H9 (cell line): ENCODE measurements at regions not wholly inside any gene's neighbourhood (a gene's known extent, or its start where the extent isn't known, plus 50 kb on each side); places are given as distances from the start of the nearest gene placed in this dataset.

ENCODE experiments used
- DNase-seq: peaks from one replicate; pipeline ENCODE4 v3.0.0-alpha.2; 2017
- H2AFZ ChIP-seq: one replicate; pipeline ENCODE4 v1.6.1; 2013; ENCODE audit warnings: mild to moderate bottlenecking, low read length, control low read depth, moderate library complexity
- H2AK5ac ChIP-seq: 2 replicates; pipeline ENCODE4 v1.6.1; 2013; ENCODE audit warnings: low read length, control low read depth, mixed read lengths; ENCODE audit not compliant: insufficient read length
- H2BK120ac ChIP-seq: one replicate; pipeline ENCODE4 v1.6.1; 2013; ENCODE audit warnings: low read depth, mild to moderate bottlenecking, low read length, control low read depth, inconsistent platforms; ENCODE audit not compliant: poor library complexity, severe bottlenecking
- H2BK12ac ChIP-seq: 2 replicates; pipeline ENCODE4 v1.6.1; 2013; ENCODE audit warnings: low read length, control low read depth, mixed read lengths, low read depth; ENCODE audit not compliant: insufficient read length
- H2BK15ac ChIP-seq: 2 replicates; pipeline ENCODE4 v1.6.1; 2013; ENCODE audit warnings: low read depth, low read length, control low read depth
- H2BK20ac ChIP-seq: one replicate; pipeline ENCODE4 v1.6.1; 2013; ENCODE audit warnings: low read depth, mild to moderate bottlenecking, low read length, control low read depth, inconsistent platforms; ENCODE audit not compliant: poor library complexity, severe bottlenecking
- H2BK5ac ChIP-seq: 2 replicates; pipeline ENCODE4 v1.6.1; 2013; ENCODE audit warnings: low read length, control low read depth, mixed read lengths; ENCODE audit not compliant: insufficient read length
- H3K14ac ChIP-seq: 2 replicates; pipeline ENCODE4 v1.6.1; 2013; ENCODE audit warnings: low read length, control low read depth; ENCODE audit not compliant: insufficient read depth
- H3K18ac ChIP-seq: 2 replicates; pipeline ENCODE4 v1.6.1; 2013; ENCODE audit warnings: low read depth, mild to moderate bottlenecking, mixed read lengths, low read length, control low read depth; ENCODE audit not compliant: insufficient read length
- H3K23ac ChIP-seq: 2 replicates; pipeline ENCODE4 v1.6.1; 2013; ENCODE audit warnings: low read length, control low read depth, mixed read lengths, low read depth; ENCODE audit not compliant: insufficient read length
- H3K23me2 ChIP-seq: 2 replicates; pipeline ENCODE4 v1.6.1; 2013; ENCODE audit warnings: low read depth, mild to moderate bottlenecking, mixed read lengths, low read length, control low read depth; ENCODE audit not compliant: insufficient read length, poor library complexity, severe bottlenecking
- H3K27ac ChIP-seq: 2 replicates; pipeline ENCODE4 v1.5.1; 2013; ENCODE audit warnings: low read length, control low read depth, mixed read lengths, low read depth; ENCODE audit not compliant: insufficient read length
- H3K27me3 ChIP-seq: 2 replicates; pipeline ENCODE4 v1.6.1; 2013; ENCODE audit warnings: low read length, control low read depth, inconsistent platforms; ENCODE audit not compliant: insufficient read depth
- H3K4ac ChIP-seq: 2 replicates; pipeline ENCODE4 v1.6.1; 2013; ENCODE audit warnings: low read depth, mild to moderate bottlenecking, control low read depth, inconsistent platforms, low read length, moderate library complexity
- H3K4me1 ChIP-seq: 2 replicates; pipeline ENCODE4 v1.6.1; 2013; ENCODE audit warnings: low read length, control low read depth, inconsistent platforms; ENCODE audit not compliant: insufficient read depth
- H3K4me2 ChIP-seq: 2 replicates; pipeline ENCODE4 v1.6.1; 2013; ENCODE audit warnings: low read length, control low read depth, mixed read lengths; ENCODE audit not compliant: insufficient read length, insufficient read depth
- H3K56ac ChIP-seq: 2 replicates; pipeline ENCODE4 v1.6.1; 2013; ENCODE audit warnings: low read depth, mild to moderate bottlenecking, mixed read lengths, low read length, control low read depth; ENCODE audit not compliant: insufficient read length
- H3K79me1 ChIP-seq: 2 replicates; pipeline ENCODE4 v1.6.1; 2013; ENCODE audit warnings: low read depth, mild to moderate bottlenecking, moderate library complexity, low read length, control low read depth, inconsistent platforms; ENCODE audit not compliant: insufficient read depth, poor library complexity, severe bottlenecking
- H3K79me2 ChIP-seq: 2 replicates; pipeline ENCODE4 v1.6.1; 2013; ENCODE audit warnings: low read length, control low read depth, inconsistent platforms; ENCODE audit not compliant: insufficient read depth
- H3K9ac ChIP-seq: 2 replicates; pipeline ENCODE4 v1.6.1; 2013; ENCODE audit warnings: low read length, control low read depth, mixed read lengths; ENCODE audit not compliant: insufficient read length; ENCODE audit errors: extremely low read depth
- H3K9me3 ChIP-seq: one replicate; pipeline ENCODE4 v1.6.1; 2013; ENCODE audit warnings: low read depth, low read length, inconsistent platforms; ENCODE audit not compliant: control insufficient read depth
- H3T11ph ChIP-seq: one replicate; pipeline ENCODE4 v1.6.1; 2013; ENCODE audit warnings: mild to moderate bottlenecking, low read length, control low read depth, inconsistent platforms
- H4K20me1 ChIP-seq: one replicate; pipeline ENCODE4 v1.6.1; 2013; ENCODE audit not compliant: control insufficient read depth, insufficient read length, insufficient read depth
- H4K5ac ChIP-seq: 2 replicates; pipeline ENCODE4 v1.6.1; 2013; ENCODE audit warnings: low read depth, mild to moderate bottlenecking, mixed read lengths, low read length, control low read depth; ENCODE audit not compliant: insufficient read length
- H4K8ac ChIP-seq: replicated peaks from 2 replicates; pipeline ENCODE4 v1.6.1; 2013; ENCODE audit warnings: low read length, control low read depth, mixed read lengths, low read depth; ENCODE audit not compliant: insufficient read length
- H4K91ac ChIP-seq: 2 replicates; pipeline ENCODE4 v1.6.1; 2013; ENCODE audit warnings: low read depth, mild to moderate bottlenecking, moderate library complexity, mixed read lengths, low read length, control low read depth; ENCODE audit not compliant: insufficient read length
- H3K27ac Mint-ChIP-seq, 3 experiments: 2 replicates in 2 of 3; 3 replicates in 1 of 3; pipeline ENCODE4 v1.8.0; 2020 to 2021; ENCODE audit warnings: mixed read lengths in 3 of 3, mild to moderate bottlenecking in 1 of 3, moderate library complexity in 1 of 3
- H3K27me3 Mint-ChIP-seq: 2 replicates; pipeline ENCODE4 v1.8.0; 2021; ENCODE audit warnings: low read depth, mild to moderate bottlenecking, moderate library complexity, mixed read lengths
- H3K36me3 Mint-ChIP-seq, 3 experiments: 2 replicates in 2 of 3; 3 replicates in 1 of 3; pipeline ENCODE4 v1.8.0; 2020 to 2021; ENCODE audit warnings: low read depth in 3 of 3, mixed read lengths in 3 of 3; ENCODE audit not compliant: insufficient read depth in 1 of 3
- H3K4me1 Mint-ChIP-seq, 2 experiments: 2 replicates each; pipeline ENCODE4 v1.8.0; 2020; ENCODE audit warnings: mixed read lengths in 2 of 2
- H3K4me3 Mint-ChIP-seq, 2 experiments: 2 replicates in 1 of 2; 3 replicates in 1 of 2; pipeline ENCODE4 v1.8.0; 2020 to 2021; ENCODE audit warnings: mild to moderate bottlenecking in 2 of 2, mixed read lengths in 2 of 2, moderate library complexity in 1 of 2
- H3K9me3 Mint-ChIP-seq, 2 experiments: 2 replicates in 1 of 2; 3 replicates in 1 of 2; pipeline ENCODE4 v1.8.0; 2020; ENCODE audit warnings: mild to moderate bottlenecking in 2 of 2, mixed read lengths in 2 of 2, moderate library complexity in 1 of 2
- CTCF ChIP-seq: fragments of 200-600 bp; sonication (generic); conservative IDR thresholded peaks from 3 replicates; pipeline ENCODE4 v1.8.0; 2021; ENCODE audit warnings: antibody characterized with exemption, mild to moderate bottlenecking
- WGBS: extraction: QIAGEN DNeasy Blood & Tissue Kit; methylation state at CpG from one replicate; pipeline ENCODE4 v1.1.7; 2013; ENCODE audit warnings: missing lambda C conversion rate, low lambda C conversion rate, mixed read lengths; ENCODE audit not compliant: insufficient read length; ENCODE audit errors: extremely low coverage; 5-methylcytosine and 5-hydroxymethylcytosine counted together

DNA sequence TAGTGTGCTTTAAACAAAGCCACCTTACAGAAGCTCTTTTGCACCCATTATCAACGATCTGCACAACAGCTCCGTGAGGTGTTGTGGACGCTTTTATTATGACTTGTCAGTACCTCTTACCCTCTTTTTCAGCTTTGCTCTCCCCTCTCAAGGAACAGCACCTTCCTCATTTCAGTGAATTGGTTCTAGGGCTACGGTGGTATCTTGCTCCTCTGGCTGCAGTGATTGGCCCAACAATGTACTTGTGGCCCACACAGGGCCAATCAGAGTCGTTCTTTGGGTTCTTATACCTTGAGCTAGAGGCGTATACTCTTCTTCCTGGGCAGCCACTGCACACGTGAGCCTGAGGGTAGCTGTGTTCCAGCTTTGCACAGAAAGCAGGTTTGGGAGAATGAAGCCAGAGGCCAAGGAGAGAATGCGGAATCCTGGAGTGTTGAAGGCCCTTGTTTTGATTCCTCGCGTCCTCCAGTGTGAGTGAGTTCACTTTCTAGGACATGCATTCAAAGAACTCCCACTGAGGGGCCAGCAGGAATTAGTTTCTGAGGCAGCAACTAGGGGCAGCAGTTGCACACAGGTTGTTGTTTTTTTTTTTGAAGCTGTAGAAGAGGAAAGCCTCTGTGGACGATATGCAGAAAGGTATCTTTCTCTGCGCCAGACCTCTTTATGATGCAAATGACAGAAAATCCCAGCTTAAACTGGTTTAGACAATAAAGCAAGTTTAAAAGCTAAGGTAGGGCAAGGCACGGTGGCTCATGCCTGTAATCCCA lies 49.8 kb upstream of the PDZD8 start:
- peaks cover 4% of the 10 kb centered on the region for H3K27me3 Mint-ChIP-seq
- Histone ChIP-seq H2BK15ac (no peak overlapping the region), H3K27ac (no peak overlapping the region), H2BK12ac (no peak overlapping the region), H3K56ac (no peak overlapping the region), H4K91ac (no peak overlapping the region), H3K23me2 (no peaks in the 10 kb centered on the region), H3K18ac (no peak overlapping the region), H4K8ac (no peak overlapping the region), H3K79me1 (no peaks in the 10 kb centered on the region), H3T11ph (no peak overlapping the region), H4K20me1 (no peaks in the 10 kb centered on the region), H2BK5ac (no peak overlapping the region), H3K9me3 (no peaks in the 10 kb centered on the region), H3K4ac (no peak overlapping the region), H3K23ac (no peak overlapping the region), H3K27me3 (no peaks in the 10 kb centered on the region), H2BK20ac (no peak overlapping the region), H3K4me1 (peaks cover 3% of the 10 kb centered on the region; the same call in 1 of the 2 replicates), H3K9ac (no peak overlapping the region), H4K5ac (no peak overlapping the region), H3K79me2 (no peaks in the 10 kb centered on the region), H2AK5ac (no peak overlapping the region), H3K4me2 (no peak overlapping the region), H2AFZ (no peak overlapping the region), H3K14ac (no peak overlapping the region), H2BK120ac (no peak overlapping the region)
- TF ChIP-seq CTCF, result peak; percentile 29; the same call in 1 of the 3 replicates
- peak overlapping the region; percentile 32 to 64 (median 51); a peak in 5 of 7 replicates for H3K27ac Mint-ChIP-seq
- peaks cover 4% of the 10 kb centered on the region in 2 experiments; a peak in 2 of 5 replicates for H3K9me3 Mint-ChIP-seq
- H3K4me1 Mint-ChIP-seq, result peaks cover 27 to 38% of the 10 kb centered on the region in 2 experiments
- H3K4me3 Mint-ChIP-seq, result peak overlapping the region in 1 of 2 experiments; percentile 7; a peak in 1 of 5 replicates
- whole genome bisulfite sequencing, result no CpG with 5 or more reads among the region's 13 CpGs
- peaks cover 0 to 2% (median 0%) of the 10 kb centered on the region in 3 experiments; a peak in 1 of 7 replicates for H3K36me3 Mint-ChIP-seq
- DNase-seq, result peak; percentile 46
